SK-N-SH treated with all-trans-retinoic acid at 6 μM for 48 hours (cell line): ENCODE measurements at regions not wholly inside any gene's neighbourhood (a gene's known extent, or its start where the extent isn't known, plus 50 kb on each side); places are given as distances from the start of the nearest gene placed in this dataset.

Experiments used
- ARNTL ChIP-seq: fragments of 450-650 bp; formaldehyde crosslinking; IDR thresholded peaks from 2 replicates; pipeline ENCODE4 v1.5.0; 2020; ENCODE audit warnings: low read depth, mild to moderate bottlenecking, moderate library complexity, borderline replicate concordance
- CSDC2 ChIP-seq: fragments of 250-450 bp; sonication (Bioruptor Pico); IDR thresholded peaks from 2 replicates; pipeline ENCODE4 v1.5.0; 2020; ENCODE audit warnings: mild to moderate bottlenecking, moderate library complexity
- CSRNP3 ChIP-seq: fragments of 250-450 bp; sonication (Bioruptor Pico); IDR thresholded peaks from 2 replicates; pipeline ENCODE4 v1.5.1; 2021; ENCODE audit warnings: mild to moderate bottlenecking, moderate library complexity
- ESRRG ChIP-seq: fragments of 250-450 bp; sonication (Bioruptor Pico); IDR thresholded peaks from 2 replicates; pipeline ENCODE4 v1.6.1; 2021; ENCODE audit warnings: mild to moderate bottlenecking
- ISL1 ChIP-seq: fragments of 250-450 bp; sonication (Bioruptor Pico); IDR thresholded peaks from 2 replicates; pipeline ENCODE4 v2.1.2; 2022; ENCODE audit warnings: mild to moderate bottlenecking, moderate library complexity
- PPARA ChIP-seq: fragments of 250-450 bp; sonication (Bioruptor Pico); IDR thresholded peaks from 2 replicates; pipeline ENCODE4 v1.5.0; 2020; ENCODE audit warnings: mild to moderate bottlenecking, borderline replicate concordance
- RARB ChIP-seq: fragments of 250-450 bp; sonication (Bioruptor Pico); IDR thresholded peaks from 2 replicates; pipeline ENCODE4 v1.8.0; 2021; ENCODE audit warnings: mild to moderate bottlenecking, moderate library complexity
- TOX ChIP-seq: fragments of 250-450 bp; sonication (Bioruptor Pico); IDR thresholded peaks from 2 replicates; pipeline ENCODE4 v1.8.0; 2021; ENCODE audit warnings: mild to moderate bottlenecking, moderate library complexity, borderline replicate concordance
- ZC3H10 ChIP-seq: fragments of 250-450 bp; sonication (Bioruptor Pico); IDR thresholded peaks from 2 replicates; pipeline ENCODE4 v1.5.1; 2021; ENCODE audit warnings: mild to moderate bottlenecking, moderate library complexity
- ZFP3 ChIP-seq: fragments of 250-450 bp; sonication (Bioruptor Pico); IDR thresholded peaks from 2 replicates; pipeline ENCODE4 v1.5.0; 2020; ENCODE audit warnings: mild to moderate bottlenecking, moderate library complexity
- ZFP30 ChIP-seq: fragments of 450-650 bp; formaldehyde crosslinking; IDR thresholded peaks from 2 replicates; pipeline ENCODE4 v1.5.0; 2022; ENCODE audit warnings: mild to moderate bottlenecking, moderate library complexity
- ZNF8 ChIP-seq: fragments of 450-650 bp; formaldehyde crosslinking; IDR thresholded peaks from 2 replicates; pipeline ENCODE4 v1.5.0; 2020; ENCODE audit warnings: mild to moderate bottlenecking, moderate library complexity
- TF ChIP-seq, protein P1 (sequence below): fragments of 250-450 bp; sonication (Bioruptor Pico); IDR thresholded peaks from 2 replicates; pipeline ENCODE4 v1.8.0; 2020; ENCODE audit warnings: mild to moderate bottlenecking, moderate library complexity, borderline replicate concordance

- TF ChIP-seq, protein P1, sequence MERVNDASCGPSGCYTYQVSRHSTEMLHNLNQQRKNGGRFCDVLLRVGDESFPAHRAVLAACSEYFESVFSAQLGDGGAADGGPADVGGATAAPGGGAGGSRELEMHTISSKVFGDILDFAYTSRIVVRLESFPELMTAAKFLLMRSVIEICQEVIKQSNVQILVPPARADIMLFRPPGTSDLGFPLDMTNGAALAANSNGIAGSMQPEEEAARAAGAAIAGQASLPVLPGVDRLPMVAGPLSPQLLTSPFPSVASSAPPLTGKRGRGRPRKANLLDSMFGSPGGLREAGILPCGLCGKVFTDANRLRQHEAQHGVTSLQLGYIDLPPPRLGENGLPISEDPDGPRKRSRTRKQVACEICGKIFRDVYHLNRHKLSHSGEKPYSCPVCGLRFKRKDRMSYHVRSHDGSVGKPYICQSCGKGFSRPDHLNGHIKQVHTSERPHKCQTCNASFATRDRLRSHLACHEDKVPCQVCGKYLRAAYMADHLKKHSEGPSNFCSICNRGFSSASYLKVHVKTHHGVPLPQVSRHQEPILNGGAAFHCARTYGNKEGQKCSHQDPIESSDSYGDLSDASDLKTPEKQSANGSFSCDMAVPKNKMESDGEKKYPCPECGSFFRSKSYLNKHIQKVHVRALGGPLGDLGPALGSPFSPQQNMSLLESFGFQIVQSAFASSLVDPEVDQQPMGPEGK (CRISPR knock-in tag), result no peak
- TF ChIP-seq CSDC2 (CRISPR knock-in tag), result no peak
- no peak for TF ChIP-seq PPARA (CRISPR knock-in tag)
- TF ChIP-seq CSRNP3, result no peak
- no peak for TF ChIP-seq RARB (CRISPR knock-in tag)
- no peak for TF ChIP-seq ARNTL (CRISPR knock-in tag)
- TF ChIP-seq TOX (CRISPR knock-in tag), result no peak
- TF ChIP-seq ISL1 (CRISPR knock-in tag), result no peak
- no peak for TF ChIP-seq ZNF8 (CRISPR knock-in tag)
- no peak for TF ChIP-seq ZC3H10
- TF ChIP-seq ZFP3, result no peak
- no peak for TF ChIP-seq ESRRG
- no peak for TF ChIP-seq ZFP30
Observed at GRCh38 chr20:34172926-34173325, 60.9 kb upstream of the EIF2S2 start.
